GM19324 (cell line): ENCODE measurements at regions not wholly inside any gene's neighbourhood (a gene's known extent, or its start where the extent isn't known, plus 50 kb on each side); places are given as distances from the start of the nearest gene placed in this dataset.
"Not testable (repeated sequence)": the region's sequence is repeated elsewhere in the genome, so short reads cannot be mapped to it uniquely, and the experiment has no call there.

ENCODE experiments used
- ATAC-seq: cut with Tn5 transposase; IDR thresholded peaks from one replicate; pipeline ENCODE4 v1.9.1; 2021; ENCODE audit warnings: mild to moderate bottlenecking, moderate library complexity; ENCODE audit not compliant: unreplicated experiment, low FRiP score

DNA sequence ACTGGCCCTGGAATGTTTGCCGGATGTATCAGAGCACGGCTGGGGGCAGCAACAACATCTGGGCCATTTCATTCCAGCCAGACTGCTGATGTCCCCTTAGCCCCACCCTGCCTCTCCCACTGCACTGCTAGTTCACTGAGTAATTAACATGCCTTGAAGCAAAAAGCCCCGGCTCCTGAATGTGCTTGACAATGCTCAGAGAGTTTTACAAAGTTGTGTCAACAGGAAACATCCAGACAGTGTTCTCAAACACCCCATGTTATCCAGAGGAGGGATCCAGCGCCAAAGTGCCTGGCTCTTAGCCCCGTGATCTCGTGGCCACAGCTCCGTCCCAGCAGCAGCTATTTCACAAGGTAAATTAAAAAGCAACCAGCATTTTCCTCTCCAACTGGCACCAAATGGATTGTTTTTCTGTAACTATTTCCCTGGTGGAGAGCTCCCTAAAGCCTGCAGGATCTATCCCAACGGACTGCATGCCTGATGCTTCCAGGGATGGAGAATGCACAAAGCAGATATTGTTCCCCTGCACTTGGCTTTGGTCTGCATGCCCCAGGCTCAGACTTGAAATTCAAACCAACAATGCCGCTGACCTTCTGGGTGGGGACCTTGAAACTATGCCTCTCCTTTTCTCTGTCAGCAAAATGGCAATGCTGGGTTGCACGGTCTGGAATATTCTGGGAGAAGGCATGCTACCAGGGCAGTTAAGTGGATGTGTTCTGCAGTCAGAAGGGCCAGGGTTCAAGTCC is 115.6 kb upstream of the CDH5 start:
- no peak for ATAC-seq

DNA sequence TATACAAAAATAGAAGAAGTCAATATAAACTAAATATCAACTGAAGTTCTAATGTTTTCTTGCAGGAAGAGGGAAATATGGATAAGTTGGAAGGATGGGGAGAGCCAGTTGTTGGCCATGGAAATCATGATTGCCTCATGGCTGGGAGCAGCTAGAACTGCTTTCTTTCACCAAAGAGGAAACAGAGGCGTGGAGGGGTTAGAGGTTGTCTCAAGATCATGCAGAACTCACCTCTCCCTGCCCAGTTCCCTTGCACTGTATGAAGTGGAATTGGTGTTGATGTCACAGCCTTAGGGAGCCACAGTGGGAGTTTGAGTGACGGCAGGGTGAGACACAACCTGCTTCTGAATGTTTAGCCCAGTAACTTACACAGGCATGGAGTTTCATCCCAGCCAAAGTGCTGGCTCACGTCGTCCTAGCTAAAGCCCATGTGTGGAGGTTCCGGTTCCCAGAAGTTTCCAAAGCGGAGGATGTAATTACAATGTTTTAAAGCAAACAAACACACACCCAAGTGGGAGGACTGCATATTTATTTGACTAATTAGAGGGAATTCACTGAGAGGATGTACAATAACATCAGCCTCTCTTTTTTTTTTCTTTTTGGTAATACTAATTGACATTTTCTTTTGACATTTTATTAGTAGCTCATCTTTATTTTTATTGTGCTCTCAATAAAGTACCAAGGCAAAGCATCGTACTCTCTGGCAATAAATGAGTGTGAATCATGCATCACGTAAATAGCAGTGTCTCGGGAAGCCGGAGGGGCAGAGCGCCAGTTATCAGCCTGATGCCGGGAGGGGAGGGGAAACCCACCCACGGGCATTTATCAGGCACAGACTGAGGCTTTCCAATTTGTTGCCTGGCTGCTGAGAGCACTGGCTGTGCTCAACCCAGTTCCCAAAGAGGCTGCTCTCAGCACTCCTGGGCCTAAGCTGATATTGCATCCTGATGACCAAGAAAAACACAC is 118.7 kb upstream of the CDH5 start:
- no peak for ATAC-seq

DNA sequence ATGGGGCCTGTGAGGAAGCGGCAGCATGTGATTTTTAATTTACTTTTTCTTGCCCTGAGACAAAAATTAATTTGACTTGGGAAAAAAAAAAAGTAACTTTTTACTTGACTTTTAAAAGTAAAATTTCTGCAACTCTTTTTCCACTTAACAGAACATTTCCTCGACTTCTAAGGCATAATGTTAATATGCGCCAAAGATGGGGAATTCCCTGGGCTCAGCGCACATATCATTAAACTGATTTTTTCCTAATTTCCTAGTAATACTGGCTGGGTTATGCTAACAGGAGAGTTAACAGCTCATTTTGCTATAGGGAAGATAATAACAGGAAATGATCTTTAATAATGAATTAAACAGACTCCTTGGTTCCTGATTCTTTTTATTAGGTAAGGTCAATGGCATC is 120.6 kb upstream of the CDH5 start:
- no peak for ATAC-seq

DNA sequence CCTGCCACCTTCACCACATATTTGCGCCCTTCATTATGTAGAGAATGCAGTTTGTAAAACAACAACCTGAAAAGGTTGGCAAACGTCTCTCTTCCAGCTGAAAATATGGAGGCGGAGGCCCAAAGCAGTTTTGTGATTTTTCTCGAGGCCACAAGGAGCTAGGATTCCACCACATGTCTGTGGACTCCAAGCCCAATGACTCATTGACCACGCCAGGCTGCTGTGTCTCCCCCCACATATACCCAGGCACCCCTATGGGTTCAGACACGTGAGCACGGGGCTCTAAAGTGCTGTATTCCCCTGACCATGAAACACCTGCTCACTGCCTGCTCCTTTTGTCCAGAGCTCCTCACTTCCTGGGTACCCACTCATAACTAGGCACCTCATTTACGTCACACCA is 121.4 kb upstream of the CDH5 start:
- ATAC-seq, result no peak

DNA sequence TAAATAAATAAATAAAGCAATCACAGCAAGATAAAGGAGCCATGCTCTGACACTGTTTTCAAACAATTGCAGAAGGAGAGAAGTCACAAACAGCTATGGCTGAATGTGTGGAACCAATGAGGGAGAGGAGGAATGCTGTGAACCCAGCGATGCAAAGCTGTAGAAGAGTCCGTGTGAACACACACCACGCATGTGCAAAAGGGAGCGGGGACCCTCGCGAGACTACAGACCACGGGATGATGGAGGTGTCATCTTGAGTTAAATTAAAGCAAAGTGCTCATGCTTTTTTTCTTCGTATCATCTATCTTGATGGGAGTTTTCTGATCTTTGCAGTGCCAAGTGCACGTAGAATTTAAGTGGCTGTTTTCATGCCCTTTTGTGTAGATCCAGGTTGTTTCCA is 123.8 kb upstream of the CDH5 start:
- no peak for ATAC-seq

DNA sequence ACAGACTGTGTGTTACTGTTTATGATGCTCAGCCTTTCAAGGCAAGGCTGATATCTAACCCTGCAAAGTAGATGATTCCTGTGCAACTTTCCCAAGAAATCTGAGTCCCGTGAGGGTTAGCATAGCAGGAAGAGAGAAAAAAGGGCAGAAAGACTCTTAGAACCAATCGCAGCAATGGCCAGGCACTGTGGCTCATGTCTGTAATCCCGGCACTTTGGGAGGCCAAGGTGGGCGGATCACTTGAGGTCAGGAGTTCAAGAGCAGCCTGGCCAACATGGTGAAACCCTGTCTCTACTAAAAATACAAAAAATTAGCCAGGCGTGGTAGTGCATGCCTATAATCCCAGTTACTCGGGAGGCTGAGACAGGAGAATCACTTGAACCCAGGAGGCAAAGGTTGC is 124.3 kb upstream of the CDH5 start:
- not testable (repeated sequence) for ATAC-seq

DNA sequence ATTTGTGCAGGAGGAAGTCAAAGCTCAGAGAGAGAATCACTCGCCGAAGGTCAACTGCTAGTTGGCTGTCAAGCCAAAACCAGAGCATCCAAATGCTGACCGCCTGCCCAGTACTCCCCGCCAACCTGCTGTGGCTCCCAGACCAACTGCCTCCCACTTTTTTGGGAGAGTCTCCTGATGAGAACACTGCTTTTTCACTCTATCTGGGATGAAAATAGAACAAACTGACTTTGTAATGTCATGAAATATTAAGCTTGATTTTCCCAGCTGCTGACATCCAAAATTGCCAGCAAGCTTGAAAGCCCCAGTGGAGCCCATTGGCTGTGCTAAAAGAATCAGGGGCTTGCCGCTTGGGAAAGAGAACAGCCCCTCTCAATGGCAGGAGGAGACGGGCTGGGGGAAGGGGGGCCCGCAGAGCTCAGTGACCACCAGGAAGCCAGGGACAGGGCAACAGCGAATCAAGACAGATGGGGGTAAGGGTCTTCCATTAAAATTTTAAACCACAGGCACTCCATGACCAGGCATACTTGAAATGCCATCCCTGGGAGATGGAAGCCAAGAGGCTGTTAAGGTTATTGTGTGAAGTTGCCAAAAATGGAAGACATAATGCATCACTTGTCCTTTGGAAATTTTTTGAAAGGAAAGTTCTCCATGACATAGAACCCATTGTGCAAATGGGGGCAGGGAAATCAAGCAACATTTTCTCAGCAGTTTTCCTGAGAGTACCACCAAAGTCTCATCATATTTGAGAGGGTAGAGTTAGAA is 125.7 kb upstream of the CDH5 start:
- ATAC-seq, result no peak

DNA sequence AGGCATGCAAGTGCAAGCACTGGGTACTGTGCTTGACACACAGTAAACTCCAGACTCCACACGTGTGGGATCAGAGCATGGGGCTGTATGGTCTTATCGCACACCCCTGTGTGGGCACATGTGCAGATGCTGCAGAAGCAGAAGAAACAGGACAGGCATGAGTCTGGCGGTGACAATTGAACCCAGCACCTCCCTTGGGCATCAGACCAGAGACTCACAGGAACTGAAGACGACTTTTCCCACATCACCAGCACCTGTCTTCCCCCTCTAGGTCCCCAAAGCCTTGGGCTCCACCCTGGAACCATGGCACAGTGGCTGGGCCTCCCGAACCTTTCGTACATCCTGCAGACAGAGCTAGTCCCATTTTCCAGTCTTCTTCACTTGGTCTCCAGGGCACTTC is 126.4 kb upstream of the CDH5 start:
- ATAC-seq, result no peak

DNA sequence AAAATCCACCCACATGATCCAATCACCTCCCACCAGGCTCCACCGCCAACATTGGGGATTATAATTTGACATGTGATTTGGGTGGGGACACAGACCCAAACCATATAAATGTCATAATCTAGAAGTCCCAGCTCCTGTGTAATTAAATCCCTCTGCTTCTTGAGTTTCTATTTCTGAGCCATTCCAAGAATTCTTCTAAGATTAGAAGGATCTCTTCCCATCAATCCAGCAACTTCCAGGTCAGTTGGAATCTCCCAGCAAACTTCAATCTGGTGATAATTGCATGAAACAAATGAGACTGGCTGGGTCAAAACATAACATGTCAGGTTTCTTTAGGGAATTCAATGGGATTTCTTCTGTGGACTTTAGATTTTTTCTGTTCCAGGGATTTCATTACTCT is 127.8 kb upstream of the CDH5 start:
- ATAC-seq, result no peak

DNA sequence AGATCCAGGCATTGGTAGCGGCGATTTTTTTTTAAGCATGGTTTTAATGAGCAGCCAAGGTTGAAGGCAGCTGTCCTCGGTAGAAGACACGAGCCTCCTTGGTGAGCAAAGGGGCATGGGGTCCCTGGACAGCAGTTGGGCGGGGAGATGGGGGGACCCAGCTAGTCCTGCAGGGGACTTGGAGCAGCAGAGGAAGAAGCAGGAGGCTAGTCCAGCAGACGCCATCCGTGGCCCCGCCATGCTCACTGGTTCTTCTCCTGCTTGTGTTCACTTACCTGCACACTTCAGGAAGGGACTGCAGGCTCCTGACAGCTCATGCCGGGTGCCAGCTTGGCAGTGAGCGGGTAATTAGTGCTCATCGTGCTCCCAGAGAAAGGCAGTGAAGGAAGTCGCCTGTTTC is 130.2 kb upstream of the CDH5 start:
- ATAC-seq, result no peak

DNA sequence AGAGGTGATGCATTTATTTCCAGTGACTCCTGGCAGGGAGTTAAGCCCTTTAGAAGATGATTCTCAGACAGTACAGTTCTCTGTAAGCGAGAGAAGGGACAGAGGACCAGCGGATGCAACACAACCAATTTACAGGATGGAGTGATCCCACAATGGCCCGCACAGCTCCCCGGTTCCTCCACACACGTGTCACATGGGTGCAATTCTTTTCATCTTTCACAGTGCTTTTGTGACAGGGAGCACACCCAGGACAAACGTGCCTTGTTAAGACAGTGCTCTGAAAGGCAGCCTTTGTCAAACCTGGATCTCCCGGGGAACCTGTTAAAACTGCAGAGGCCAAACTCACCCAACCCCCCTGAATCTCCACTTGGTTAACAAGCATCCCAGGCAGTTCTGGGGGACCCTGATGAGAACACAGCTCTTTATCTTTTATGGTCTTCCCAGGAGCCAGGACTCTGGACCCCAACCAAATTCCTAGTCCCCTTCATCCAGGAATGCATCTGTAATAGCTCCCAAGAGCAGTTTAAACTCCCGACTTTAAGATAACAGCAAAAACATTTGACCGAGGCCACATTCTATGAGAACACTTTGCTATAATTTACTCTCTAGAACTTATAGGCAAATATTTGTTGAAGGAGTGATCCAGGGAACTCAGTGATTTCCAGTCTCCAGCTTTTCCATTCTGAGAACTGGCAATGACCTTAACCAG is 134.9 kb upstream of the CDH5 start:
- ATAC-seq, result no peak

DNA sequence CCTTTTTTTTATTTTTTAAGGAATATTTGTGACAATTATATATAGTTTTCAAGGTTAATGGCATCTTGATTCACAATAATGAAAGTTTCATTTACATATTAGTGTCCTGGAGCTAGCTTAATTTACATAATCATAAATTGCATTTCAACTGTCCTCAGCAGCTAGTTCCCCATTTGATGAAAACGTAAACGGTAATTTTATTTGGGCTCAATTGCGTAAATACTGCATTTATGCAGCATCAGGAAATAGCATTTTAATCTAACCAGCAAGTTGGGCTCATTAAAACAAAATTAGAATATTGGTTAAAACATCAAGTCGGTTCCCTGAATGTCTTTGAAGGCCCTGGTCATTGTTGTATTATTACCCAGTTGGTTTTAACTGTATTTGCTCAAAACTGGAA is 136.8 kb upstream of the CDH5 start:
- no peak for ATAC-seq

DNA sequence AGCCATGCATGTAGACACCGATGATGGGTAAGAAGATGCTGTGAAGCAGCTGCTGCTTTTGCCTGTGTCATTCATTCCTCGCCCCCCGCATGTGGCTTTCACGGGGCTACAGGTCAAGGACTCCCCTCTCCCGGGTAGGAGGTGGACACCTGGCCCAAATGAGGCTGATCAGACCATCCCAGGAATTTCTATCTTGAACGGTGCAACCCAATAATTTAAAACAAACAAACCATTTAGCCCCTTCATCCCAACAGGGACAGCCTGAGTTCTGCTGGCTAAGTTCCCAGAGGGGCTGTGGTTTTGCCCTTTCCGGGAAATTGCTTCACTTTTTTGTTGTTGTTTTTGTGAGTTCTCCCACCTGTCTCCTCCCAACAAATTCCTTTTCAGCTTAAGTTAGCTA is 137.7 kb upstream of the CDH5 start:
- no peak for ATAC-seq

DNA sequence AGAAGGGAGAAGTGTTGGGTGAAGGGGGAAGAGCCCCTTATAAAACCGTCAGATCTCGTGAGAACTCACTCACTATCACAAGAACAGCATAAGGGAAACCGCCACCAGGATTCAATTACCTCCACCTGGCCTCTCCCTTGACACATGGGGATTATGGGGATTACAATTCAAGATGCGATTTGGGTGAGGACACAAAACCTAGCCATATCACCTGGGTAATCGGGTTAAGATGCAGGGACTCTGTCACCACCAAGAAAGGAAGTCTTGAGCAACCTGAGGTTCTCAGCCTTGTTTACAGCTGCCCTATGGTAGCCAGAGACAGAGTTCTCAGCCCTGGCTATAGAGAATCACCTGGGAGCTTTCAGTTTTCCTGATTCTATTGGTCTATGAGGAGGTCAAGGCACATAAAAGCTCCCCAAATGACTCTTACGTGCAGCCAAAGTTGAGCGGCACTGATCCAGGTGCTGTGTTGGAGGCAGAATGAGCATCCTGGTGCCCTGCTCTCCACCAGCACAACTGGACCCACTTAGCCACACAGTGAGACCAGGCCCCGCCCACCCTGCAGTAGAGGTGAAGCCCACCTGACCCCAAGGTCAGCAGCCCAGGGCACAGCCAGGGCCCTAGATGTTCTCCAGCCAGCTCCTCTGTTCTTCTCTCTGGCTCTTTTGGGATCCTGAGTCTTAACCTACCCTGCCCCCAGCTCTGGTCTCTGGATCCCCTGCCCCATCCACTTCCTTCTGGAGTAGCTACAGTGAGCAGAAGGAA is 138.5 kb upstream of the CDH5 start:
- no peak for ATAC-seq

DNA sequence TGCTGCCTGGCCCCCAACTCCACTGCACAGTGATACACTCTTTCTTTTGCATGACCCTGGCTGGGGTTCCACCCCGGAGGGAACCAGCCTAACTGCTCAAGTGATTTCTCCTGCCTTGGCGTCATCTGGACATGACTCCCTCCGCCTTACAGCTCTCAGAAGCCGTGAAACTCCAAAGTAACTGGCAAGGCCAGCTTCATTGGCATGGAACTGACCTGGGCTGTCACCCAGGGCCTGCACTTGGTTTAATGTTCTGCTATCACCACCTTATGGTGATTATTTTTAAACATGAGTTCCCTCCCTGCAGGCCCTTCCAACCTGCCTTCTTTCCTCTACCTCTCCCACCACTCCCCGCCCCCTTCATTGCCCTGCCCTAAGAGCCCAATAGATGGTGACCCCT is 139.7 kb upstream of the CDH5 start:
- no peak for ATAC-seq

DNA sequence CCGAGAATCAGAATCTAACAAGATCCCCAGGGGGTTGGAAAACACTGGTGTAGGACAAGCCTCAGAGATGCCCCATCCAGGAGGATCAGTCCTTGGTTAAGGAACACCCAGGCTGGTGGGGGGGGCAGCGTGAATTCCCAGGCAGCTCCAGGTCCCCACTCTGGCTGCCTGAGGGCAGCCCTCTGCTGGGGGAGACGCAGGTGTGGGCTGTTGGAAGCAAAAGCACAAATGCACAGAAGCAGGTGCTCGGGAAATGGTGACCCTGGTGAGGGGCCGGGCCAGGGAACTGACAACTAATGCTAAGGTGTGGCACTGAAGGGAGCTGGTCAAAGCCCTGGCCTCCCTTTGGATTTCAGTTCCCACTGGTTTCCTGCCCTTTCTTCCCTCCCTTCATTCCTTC is 140.8 kb upstream of the CDH5 start:
- no peak for ATAC-seq

DNA sequence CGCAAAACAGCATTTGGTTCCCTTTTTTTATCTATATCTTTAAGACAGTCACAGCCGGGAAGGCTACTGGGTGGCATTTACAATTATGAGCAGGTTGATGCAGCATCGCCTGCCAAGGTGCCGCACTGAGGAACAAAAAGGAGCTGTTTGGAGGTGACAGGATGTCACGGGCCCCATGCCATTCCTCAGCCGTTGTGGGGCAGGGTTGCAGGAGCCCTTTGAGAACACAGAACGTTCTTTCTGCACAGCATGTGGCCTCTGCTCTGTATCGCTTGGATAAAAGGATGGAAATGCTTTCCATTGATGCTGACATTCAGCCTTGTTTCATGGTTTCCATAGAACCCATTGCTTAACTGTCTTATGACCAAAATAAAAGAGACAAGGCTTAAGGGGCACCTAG is 141.9 kb upstream of the CDH5 start:
- no peak for ATAC-seq

DNA sequence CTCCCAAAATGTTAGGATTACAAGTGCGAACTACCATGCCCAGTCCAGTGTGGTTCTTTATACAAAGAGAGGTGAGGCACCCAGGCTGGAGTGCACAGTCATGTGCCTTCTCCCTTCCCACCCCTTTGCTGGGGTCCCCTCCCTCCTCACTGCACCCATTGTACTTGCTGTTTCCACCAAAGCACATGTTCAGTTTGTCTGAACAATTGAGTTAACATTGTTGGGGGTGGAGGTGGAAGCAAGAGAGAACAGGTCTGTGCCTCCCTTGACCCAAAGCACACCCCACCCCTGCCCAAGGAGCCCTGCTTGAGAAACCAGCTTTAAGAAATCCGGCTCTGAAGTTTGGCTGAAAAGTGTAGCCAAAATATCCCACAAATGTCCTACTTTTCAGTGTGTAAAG is 142.3 kb upstream of the CDH5 start:
- ATAC-seq, result no peak

DNA sequence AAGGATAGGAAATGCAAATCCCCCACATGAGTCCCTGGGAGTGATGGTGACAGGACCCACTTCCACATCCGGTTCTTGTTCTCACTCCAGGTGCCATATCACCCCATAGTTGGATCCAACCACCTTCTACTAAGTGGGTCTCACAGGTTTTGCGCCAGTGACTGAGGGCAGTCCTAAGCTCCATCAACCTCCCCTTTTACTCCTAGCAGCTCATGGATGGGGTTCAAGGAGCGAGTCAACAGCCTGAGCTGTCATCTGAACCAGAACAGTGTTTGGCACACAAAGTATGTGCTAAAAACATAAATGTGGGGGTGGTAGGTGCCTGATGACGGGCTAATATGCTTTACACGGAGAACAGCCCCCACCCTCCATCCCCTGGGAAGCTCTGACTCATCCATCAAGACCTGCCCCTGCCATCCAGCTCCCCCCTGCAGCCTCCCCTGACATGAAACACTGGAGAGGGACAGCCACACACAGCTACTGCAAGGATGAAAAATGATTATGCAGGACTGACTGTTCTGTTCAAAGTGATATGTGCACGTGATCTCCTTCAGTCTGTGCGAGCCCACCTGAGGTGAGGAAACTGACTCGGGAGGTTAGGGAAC is 143.2 kb upstream of the CDH5 start:
- no peak for ATAC-seq
